ENCODE measurements at regions not wholly inside any gene's neighbourhood (a gene's known extent, or its start where the extent isn't known, plus 50 kb on each side); places are given as distances from the start of the nearest gene placed in this dataset.

DNA sequence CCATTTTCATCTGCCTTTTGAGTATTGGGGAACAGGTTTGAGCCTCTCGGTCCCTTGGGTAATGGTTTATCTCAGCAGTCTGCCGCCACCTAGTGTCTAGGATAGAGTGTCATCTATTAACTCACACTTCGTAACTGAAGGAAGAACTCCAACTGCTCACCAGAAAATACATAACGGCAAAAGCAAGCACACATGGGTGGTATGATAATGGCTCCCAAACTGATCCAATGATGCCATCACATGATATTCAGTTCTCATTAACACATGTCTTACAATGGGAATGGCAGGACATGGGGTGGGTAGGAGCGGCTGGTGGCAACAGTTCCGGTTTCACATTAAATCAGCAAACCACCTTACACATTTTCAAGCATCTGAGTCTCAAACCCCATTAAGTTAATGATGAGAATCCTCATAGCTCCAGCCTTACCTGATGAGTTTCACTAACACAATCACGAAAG, 110.7 kb upstream of the PHACTR1 start:
- no peak for TF ChIP-seq POLR2A (IDR thresholded peaks at IDR 0.05)
- TF ChIP-seq, protein P1, sequence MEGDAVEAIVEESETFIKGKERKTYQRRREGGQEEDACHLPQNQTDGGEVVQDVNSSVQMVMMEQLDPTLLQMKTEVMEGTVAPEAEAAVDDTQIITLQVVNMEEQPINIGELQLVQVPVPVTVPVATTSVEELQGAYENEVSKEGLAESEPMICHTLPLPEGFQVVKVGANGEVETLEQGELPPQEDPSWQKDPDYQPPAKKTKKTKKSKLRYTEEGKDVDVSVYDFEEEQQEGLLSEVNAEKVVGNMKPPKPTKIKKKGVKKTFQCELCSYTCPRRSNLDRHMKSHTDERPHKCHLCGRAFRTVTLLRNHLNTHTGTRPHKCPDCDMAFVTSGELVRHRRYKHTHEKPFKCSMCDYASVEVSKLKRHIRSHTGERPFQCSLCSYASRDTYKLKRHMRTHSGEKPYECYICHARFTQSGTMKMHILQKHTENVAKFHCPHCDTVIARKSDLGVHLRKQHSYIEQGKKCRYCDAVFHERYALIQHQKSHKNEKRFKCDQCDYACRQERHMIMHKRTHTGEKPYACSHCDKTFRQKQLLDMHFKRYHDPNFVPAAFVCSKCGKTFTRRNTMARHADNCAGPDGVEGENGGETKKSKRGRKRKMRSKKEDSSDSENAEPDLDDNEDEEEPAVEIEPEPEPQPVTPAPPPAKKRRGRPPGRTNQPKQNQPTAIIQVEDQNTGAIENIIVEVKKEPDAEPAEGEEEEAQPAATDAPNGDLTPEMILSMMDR (IDR thresholded peaks at IDR 0.05) = peak; percentile 48 to 79 (median 69)
- no peak for TF ChIP-seq POLR2AphosphoS5 (IDR thresholded peaks at IDR 0.05)

Data from breast epithelium (tissue), 3 donors.